A673 (cell line): ENCODE measurements at regions not wholly inside any gene's neighbourhood (a gene's known extent, or its start where the extent isn't known, plus 50 kb on each side); places are given as distances from the start of the nearest gene placed in this dataset.

Experiments
- BruUV-seq: library from RNA; stranded (reverse); fragments of 400-500 nt; replicated peaks from 2 replicates; lab custom pipeline; 2021; lab: Mats Ljungman, UMichigan
- CTCF ChIA-PET: fragments of 300-600 bp; sonication (Branson Sonifier 250); formaldehyde crosslinking; loops from one replicate; lab custom pipeline; 2022; ENCODE audit warnings: antibody characterized with exemption; lab: Charles Lee
- POLR2A ChIA-PET: fragments of 300-600 bp; sonication (Branson Sonifier 250); formaldehyde crosslinking; loops from one replicate; lab custom pipeline; 2022; ENCODE audit warnings: antibody characterized with exemption; ENCODE audit not compliant: low non-redundant PET; lab: Charles Lee
- DNase-seq: peaks from one replicate; pipeline ENCODE4 v3.0.0-alpha.2; 2015; ENCODE audit warnings: low spot score
- H3K27ac ChIP-seq: fragments of 200-600 bp; sonication (generic); 2 replicates; pipeline ENCODE4 v1.5.1; 2016; ENCODE audit warnings: mixed run types, low read depth, mild to moderate bottlenecking, mixed read lengths, antibody characterized with exemption, low read length; ENCODE audit not compliant: poor library complexity, severe bottlenecking
- H3K27me3 ChIP-seq: fragments of 200-600 bp; sonication (generic); replicated peaks from 2 replicates; pipeline ENCODE4 v1.6.1; 2017; ENCODE audit warnings: mixed run types, low read depth, mild to moderate bottlenecking, mixed read lengths, antibody characterized with exemption, low read length; ENCODE audit not compliant: insufficient read depth, poor library complexity
- H3K36me3 ChIP-seq: fragments of 200-600 bp; sonication (generic); 2 replicates; pipeline ENCODE4 v1.6.1; 2016; ENCODE audit warnings: mixed run types, mild to moderate bottlenecking, mixed read lengths, antibody characterized with exemption, low read length; ENCODE audit not compliant: insufficient read depth, poor library complexity, severe bottlenecking
- H3K4me1 ChIP-seq: fragments of 200-600 bp; sonication (generic); 2 replicates; pipeline ENCODE4 v1.6.1; 2017; ENCODE audit warnings: mixed run types, mild to moderate bottlenecking, mixed read lengths, antibody characterized with exemption, low read length; ENCODE audit not compliant: insufficient read depth, poor library complexity, severe bottlenecking
- H3K4me3 ChIP-seq: fragments of 200-600 bp; sonication (generic); 2 replicates; pipeline ENCODE4 v1.5.1; 2016; ENCODE audit warnings: low read depth, mixed run types, mild to moderate bottlenecking, mixed read lengths, low read length; ENCODE audit not compliant: poor library complexity, severe bottlenecking
- H3K9me3 ChIP-seq: fragments of 200-600 bp; sonication (generic); 2 replicates; pipeline ENCODE4 v1.6.1; 2016; ENCODE audit warnings: mixed run types, low read depth, mild to moderate bottlenecking, mixed read lengths, antibody characterized with exemption, low read length; ENCODE audit not compliant: poor library complexity, severe bottlenecking
- EZH2 ChIP-seq: fragments of 200-600 bp; sonication (generic); IDR thresholded peaks from 2 replicates; pipeline ENCODE4 v1.6.1; 2017; ENCODE audit warnings: borderline replicate concordance, low read depth, mild to moderate bottlenecking, mixed read lengths, antibody characterized with exemption, low read length; ENCODE audit not compliant: poor library complexity, severe bottlenecking
- intact Hi-C: fragments of 100-400 bp; cut with micrococcal nuclease; formaldehyde crosslinking; loops from one replicate; pipeline ENCODE4 v1.10.0; 2022; ENCODE audit not compliant: unreplicated experiment
- TF ChIP-seq, protein P1 (sequence below): fragments of 300-800, 200-600 bp; sonication (generic); conservative IDR thresholded peaks from 2 replicates; pipeline ENCODE4 v1.5.1; 2017; ENCODE audit warnings: low read depth, mild to moderate bottlenecking, antibody characterized with exemption, low read length, moderate library complexity, mixed read lengths

GRCh38 chr15:96959501-96959900 is 629.0 kb downstream of the NR2F2 start:
- POLR2A ChIA-PET: no interaction called here

DNA sequence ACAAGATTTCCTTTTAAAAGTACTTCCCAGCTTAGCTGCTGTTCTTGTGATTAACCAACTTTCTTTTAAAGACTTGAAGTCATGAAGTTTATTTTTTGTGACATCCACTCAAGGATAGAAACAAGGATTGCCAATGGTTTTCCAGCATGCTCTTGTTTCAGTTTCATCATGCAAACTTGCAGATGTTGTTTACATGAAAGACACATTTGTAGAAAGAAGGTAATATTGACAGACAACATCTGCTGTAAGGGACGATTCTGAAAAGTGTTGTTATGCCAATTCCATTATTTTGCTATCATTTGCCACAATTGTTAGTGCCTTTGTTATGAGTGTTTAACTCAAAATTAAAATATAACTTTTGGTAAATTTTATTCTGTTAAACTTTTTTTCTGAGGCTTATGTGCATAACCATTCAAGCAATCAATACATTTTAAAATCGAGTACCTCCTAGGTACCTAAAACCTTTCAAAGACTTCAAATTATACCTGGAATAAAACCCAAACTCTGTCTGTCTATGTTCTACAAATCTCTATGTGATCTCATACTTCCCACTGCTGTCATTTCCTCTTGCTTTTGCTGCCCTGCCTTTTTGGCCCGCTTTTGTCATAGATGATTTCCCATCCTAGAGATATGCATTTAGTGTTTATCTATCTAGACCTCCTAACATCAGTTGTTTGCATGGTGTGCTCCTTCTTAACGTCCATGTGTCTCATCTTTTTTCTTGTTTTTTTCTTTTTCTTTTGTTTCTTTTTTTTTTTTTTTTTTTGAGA is 630.4 kb downstream of the NR2F2 start:
- no TSS peak for BruUV-seq
- DNase-seq: no peak
- no peak overlapping the region for H3K27ac ChIP-seq
- TF ChIP-seq, protein P1, sequence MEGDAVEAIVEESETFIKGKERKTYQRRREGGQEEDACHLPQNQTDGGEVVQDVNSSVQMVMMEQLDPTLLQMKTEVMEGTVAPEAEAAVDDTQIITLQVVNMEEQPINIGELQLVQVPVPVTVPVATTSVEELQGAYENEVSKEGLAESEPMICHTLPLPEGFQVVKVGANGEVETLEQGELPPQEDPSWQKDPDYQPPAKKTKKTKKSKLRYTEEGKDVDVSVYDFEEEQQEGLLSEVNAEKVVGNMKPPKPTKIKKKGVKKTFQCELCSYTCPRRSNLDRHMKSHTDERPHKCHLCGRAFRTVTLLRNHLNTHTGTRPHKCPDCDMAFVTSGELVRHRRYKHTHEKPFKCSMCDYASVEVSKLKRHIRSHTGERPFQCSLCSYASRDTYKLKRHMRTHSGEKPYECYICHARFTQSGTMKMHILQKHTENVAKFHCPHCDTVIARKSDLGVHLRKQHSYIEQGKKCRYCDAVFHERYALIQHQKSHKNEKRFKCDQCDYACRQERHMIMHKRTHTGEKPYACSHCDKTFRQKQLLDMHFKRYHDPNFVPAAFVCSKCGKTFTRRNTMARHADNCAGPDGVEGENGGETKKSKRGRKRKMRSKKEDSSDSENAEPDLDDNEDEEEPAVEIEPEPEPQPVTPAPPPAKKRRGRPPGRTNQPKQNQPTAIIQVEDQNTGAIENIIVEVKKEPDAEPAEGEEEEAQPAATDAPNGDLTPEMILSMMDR: no peak
- no peak for TF ChIP-seq EZH2
- H3K36me3 ChIP-seq: no peaks in the 10 kb centered on the region
- no peak overlapping the region for H3K4me3 ChIP-seq
- intact Hi-C loops: no loop called here
- ChIA-PET POLR2A (no interaction called here), CTCF (no interaction called here)
- H3K27me3 ChIP-seq: no peaks in the 10 kb centered on the region
- peaks cover 10% of the 10 kb centered on the region for H3K4me1 ChIP-seq
- no peaks in the 10 kb centered on the region for H3K9me3 ChIP-seq

More at GRCh38 chr15:96959501-96959900, 629.0 kb downstream of the NR2F2 start:
- Histone ChIP-seq H3K4me1 (peaks cover 10% of the 10 kb centered on the region), H3K27me3 (no peaks in the 10 kb centered on the region), H3K36me3 (no peaks in the 10 kb centered on the region), H3K4me3 (no peak overlapping the region), H3K9me3 (no peaks in the 10 kb centered on the region), H3K27ac (no peak overlapping the region)
- DNase-seq: peak; percentile 34
- no TSS peak for BruUV-seq
- CTCF ChIA-PET: no interaction called here
- TF ChIP-seq, protein P1: no peak
- TF ChIP-seq EZH2: no peak
- intact Hi-C loops: no loop called here

- Histone ChIP-seq H3K4me1 (peaks cover 19% of the 10 kb centered on the region), H3K36me3 (no peaks in the 10 kb centered on the region), H3K4me3 (no peak overlapping the region), H3K9me3 (no peaks in the 10 kb centered on the region), H3K27me3 (no peaks in the 10 kb centered on the region), H3K27ac (no peak overlapping the region)
- BruUV-seq: no TSS peak
- TF ChIP-seq, protein P1: no peak
- no peak for TF ChIP-seq EZH2
- intact Hi-C loops: no loop called here
- no peak for DNase-seq
- POLR2A ChIA-PET: no interaction called here
- CTCF ChIA-PET: no interaction called here
Observed at GRCh38 chr15:96966554-96966953, 636.1 kb downstream of the NR2F2 start.
